ENCODE measurements at regions not wholly inside any gene's neighbourhood (a gene's known extent, or its start where the extent isn't known, plus 50 kb on each side); places are given as distances from the start of the nearest gene placed in this dataset.

GRCh38 chr16:66277311-66278070, 89.0 kb upstream of the CDH5 start:
- Mint-ChIP-seq H3K4me3 (no peak overlapping the region), H3K4me1 (ENCODE audit: low read depth) (peaks cover 5% of the 10 kb centered on the region), H3K27ac (no peak overlapping the region), H3K9me3 (peaks cover 10% of the 10 kb centered on the region), H3K36me3 (ENCODE audit: low read depth) (no peaks in the 10 kb centered on the region), H3K27me3 (peaks cover 33% of the 10 kb centered on the region)
- no peak for DNase-seq

DNA sequence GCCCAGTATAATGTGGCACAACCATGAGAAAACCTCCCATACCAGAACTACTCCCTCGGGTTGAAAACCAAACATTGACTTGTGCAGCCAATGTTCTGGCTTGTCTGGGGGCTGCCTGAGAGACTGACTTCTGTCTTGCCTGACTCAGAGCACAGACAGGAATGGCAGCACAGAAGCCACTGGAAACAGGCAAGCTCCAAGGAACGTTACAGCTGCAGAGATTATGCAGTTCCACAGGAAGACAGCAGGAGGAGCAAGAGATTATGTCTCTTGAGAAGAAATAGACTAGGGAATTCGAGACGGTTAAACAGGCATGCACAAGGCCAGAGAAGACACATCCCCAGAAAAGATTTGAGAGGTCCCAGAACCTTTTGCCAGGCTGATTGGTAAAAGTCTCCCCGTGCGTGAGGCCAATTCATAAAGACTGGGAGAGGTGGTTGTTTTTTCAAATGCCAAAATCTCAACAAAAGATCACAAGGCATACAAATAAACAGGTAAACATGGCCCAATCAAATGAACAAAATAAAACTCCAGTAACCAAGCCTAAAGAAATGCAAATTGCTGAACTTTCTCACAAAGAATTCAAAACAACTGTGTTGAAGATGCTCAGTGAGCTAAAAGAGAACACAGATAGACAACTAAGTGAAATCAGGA, 90.6 kb upstream of the CDH5 start:
- Mint-ChIP-seq H3K4me1 (ENCODE audit: low read depth) (peaks cover 5% of the 10 kb centered on the region), H3K9me3 (peaks cover 10% of the 10 kb centered on the region), H3K36me3 (ENCODE audit: low read depth) (no peaks in the 10 kb centered on the region), H3K27me3 (peaks cover 44% of the 10 kb centered on the region), H3K27ac (no peak overlapping the region), H3K4me3 (no peak overlapping the region)
- DNase-seq = no peak

- peaks cover 42% of the 10 kb centered on the region for H3K27me3 Mint-ChIP-seq
- DNase-seq = no peak
- H3K4me1 Mint-ChIP-seq (ENCODE audit: low read depth) = peaks cover 10% of the 10 kb centered on the region
Observed at GRCh38 chr16:66274335-66275110, 92.0 kb upstream of the CDH5 start.

DNA sequence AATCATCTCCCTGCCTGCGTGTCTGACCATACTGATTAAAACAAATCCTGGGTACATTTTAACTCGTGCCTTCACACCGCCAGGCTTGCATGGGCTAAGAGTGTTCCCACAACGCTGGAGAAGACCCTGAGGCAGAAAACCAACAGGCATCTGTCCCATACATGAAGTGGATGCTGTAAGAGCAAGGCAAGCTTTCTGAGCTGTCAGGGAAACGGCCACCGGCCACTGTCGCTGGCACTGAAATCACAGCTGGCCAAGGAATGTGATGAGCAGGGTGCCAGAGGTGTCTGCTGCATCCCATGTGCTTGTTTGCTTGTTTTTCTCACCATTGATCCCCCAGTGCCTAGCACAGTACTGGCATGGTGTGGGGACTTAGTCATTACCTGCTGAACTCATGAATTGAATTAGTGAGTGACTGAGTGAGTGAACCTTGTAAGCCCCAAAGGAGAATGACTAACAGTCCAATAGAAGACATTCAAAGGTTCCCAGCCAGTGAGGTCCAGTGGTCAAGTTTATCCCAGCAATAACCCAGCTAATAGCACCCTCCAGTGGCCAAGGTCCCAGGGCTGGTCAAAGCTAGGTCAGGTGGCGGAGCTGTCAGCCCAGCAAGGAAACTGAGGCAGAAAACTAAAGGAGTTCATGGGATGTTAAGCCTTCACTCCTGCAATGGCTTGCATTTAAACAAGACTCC, 92.7 kb upstream of the CDH5 start:
- no peak overlapping the region for H3K27ac Mint-ChIP-seq
- H3K27me3 Mint-ChIP-seq = peaks cover 42% of the 10 kb centered on the region
- no peak overlapping the region for H3K4me3 Mint-ChIP-seq
- DNase-seq = no peak
- no peaks in the 10 kb centered on the region for H3K36me3 Mint-ChIP-seq (ENCODE audit: low read depth)
- H3K4me1 Mint-ChIP-seq (ENCODE audit: low read depth) = peaks cover 10% of the 10 kb centered on the region
- H3K9me3 Mint-ChIP-seq = no peaks in the 10 kb centered on the region

More at GRCh38 chr16:66274335-66275110, 92.0 kb upstream of the CDH5 start:
- Mint-ChIP-seq H3K27ac (no peak overlapping the region), H3K36me3 (ENCODE audit: low read depth) (no peaks in the 10 kb centered on the region), H3K4me3 (no peak overlapping the region), H3K9me3 (peaks cover 7% of the 10 kb centered on the region)

DNA sequence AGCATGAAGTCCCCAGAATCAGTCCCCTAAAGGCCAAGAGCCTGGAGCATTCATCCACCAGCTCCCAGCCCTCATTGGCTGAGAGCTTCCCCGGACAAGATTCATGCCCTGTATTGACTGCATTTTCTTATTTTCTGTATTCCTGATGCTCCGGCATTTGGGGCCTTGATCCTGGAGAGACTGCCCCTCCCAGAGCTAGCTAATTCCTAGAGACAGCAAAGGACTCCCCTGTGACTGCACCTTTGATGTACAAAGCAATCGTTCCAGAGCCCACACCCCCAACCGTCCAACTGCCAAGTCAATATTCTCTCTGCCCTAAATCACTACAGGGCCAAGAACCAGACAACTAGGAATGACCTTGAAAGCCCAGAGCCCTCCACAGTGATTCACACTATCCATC, 93.4 kb upstream of the CDH5 start:
- peaks cover 44% of the 10 kb centered on the region for H3K27me3 Mint-ChIP-seq
- no peaks in the 10 kb centered on the region for H3K36me3 Mint-ChIP-seq (ENCODE audit: low read depth)
- H3K4me1 Mint-ChIP-seq (ENCODE audit: low read depth) = peaks cover 10% of the 10 kb centered on the region
- no peak overlapping the region for H3K4me3 Mint-ChIP-seq
- no peaks in the 10 kb centered on the region for H3K9me3 Mint-ChIP-seq
- H3K27ac Mint-ChIP-seq = no peak overlapping the region
- DNase-seq = no peak

DNA sequence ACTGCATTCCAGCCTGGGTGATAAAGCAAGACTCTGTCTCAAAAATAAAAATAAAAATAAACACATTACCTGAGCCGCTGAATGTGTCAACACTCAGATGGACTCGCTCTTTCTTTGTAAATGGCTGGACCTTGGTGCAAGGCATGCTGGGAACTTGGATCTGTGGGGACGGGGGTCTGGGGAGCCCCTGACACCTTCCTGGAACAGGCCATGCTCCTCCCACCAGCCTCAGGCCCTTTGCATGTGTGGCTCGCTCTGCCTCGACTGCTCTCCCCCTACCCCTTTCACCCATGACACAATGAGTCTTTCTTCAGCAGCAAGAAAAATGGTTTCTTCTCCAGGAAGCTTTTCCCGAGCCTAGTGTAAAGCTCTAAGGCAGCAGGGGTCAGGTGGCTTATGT, 94.0 kb upstream of the CDH5 start:
- Mint-ChIP-seq H3K36me3 (ENCODE audit: low read depth) (no peaks in the 10 kb centered on the region), H3K9me3 (no peaks in the 10 kb centered on the region), H3K27ac (no peak overlapping the region), H3K4me3 (no peak overlapping the region), H3K4me1 (ENCODE audit: low read depth) (peaks cover 10% of the 10 kb centered on the region), H3K27me3 (peaks cover 50% of the 10 kb centered on the region)
- no peak for DNase-seq

DNA sequence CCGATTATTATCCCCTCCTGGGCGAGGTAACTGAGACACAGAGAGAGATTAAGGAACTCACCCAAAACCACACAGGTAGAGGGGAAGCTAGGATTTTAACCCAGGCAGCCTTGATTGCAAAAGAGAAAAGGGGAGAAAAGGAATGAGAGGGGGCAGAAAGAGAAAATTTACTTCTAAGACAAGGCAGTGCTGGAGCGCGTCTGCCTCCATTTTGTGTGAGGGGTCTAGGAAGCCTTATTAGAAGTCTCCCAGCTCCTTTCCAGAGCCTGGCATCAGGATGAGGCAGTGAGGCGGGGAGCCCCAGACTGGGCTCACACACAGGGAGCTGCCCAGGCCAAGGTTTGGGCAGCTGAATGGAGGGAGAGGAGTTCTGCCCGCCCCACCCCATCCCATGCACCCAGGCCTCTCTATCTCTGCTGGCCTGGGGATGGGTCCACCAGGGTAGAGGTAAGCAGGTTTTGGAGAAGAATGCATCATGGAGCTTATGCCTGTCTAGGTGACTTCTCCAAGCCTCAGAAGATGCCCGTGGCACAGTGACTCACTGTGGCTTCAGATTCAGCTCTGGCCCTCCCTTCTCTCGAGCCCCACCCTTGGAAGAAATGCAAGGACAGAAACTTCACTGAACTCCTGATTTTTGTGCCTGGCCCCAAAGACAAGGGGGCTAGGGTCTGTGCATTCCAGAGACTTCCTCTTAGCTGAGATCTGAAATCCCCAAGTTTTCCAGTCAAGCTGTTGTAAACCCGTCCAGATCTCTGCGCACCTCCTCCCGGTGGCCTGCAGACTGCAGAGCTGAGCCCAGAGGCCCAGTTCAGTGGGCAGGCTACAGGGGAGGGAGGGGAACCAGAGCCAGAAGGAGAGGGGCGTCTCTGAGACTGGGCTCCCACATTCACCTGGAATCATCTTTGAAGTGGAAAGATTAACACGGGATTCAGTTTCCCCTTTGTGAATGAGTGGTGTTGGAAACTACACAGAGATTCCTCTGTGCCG, 95.1 kb upstream of the CDH5 start:
- no peaks in the 10 kb centered on the region for H3K36me3 Mint-ChIP-seq (ENCODE audit: low read depth)
- DNase-seq = no peak
- H3K27me3 Mint-ChIP-seq = peaks cover 60% of the 10 kb centered on the region
- H3K4me3 Mint-ChIP-seq = no peak overlapping the region
- no peak overlapping the region for H3K27ac Mint-ChIP-seq
- peaks cover 14% of the 10 kb centered on the region for H3K4me1 Mint-ChIP-seq (ENCODE audit: low read depth)
- no peaks in the 10 kb centered on the region for H3K9me3 Mint-ChIP-seq

DNA sequence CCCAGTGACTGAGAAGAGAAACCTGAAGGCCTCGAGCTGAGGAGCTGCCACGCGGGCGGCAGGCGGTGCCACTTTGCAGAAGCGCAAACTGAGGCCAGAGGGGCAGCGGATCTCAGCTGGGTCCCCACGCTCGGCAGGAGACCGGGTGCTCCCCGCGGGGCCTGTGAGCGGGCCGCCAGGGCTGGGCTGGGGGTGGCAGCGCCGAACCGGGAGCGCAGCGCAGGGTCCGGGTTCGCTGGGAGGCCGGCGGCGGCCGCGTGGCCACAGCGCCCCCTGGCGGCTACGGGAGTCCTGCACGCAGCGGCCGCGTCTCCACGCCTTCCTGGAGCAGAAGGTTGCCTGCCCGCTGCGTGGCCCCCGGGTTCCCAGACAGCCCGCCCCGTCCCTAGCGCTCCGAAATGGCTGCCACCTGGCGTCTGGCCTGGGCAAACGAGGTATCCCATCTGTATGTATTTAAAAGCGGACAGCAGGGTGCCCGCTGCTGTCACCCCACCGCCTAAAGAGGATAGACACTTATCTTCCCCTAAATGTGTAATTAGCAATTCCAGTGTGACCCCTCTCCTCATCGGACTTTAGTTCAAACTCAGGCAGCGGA, 96.1 kb upstream of the CDH5 start:
- H3K9me3 Mint-ChIP-seq = no peaks in the 10 kb centered on the region
- H3K4me1 Mint-ChIP-seq (ENCODE audit: low read depth) = peaks cover 14% of the 10 kb centered on the region
- peaks cover 63% of the 10 kb centered on the region for H3K27me3 Mint-ChIP-seq
- DNase-seq = peak; percentile 79
- H3K36me3 Mint-ChIP-seq (ENCODE audit: low read depth) = no peaks in the 10 kb centered on the region
- no peak overlapping the region for H3K27ac Mint-ChIP-seq
- no peak overlapping the region for H3K4me3 Mint-ChIP-seq

GRCh38 chr16:66269617-66270332, 96.7 kb upstream of the CDH5 start:
- no peak overlapping the region for H3K27ac Mint-ChIP-seq
- H3K36me3 Mint-ChIP-seq (ENCODE audit: low read depth) = no peaks in the 10 kb centered on the region
- no peaks in the 10 kb centered on the region for H3K9me3 Mint-ChIP-seq
- H3K27me3 Mint-ChIP-seq = peaks cover 70% of the 10 kb centered on the region
- peaks cover 12% of the 10 kb centered on the region for H3K4me1 Mint-ChIP-seq (ENCODE audit: low read depth)
- no peak overlapping the region for H3K4me3 Mint-ChIP-seq
- no peak for DNase-seq

- no peak overlapping the region for H3K27ac Mint-ChIP-seq
- H3K36me3 Mint-ChIP-seq (ENCODE audit: low read depth) = no peaks in the 10 kb centered on the region
- peaks cover 68% of the 10 kb centered on the region for H3K27me3 Mint-ChIP-seq
- H3K4me3 Mint-ChIP-seq = no peak overlapping the region
- no peak for DNase-seq
- no peaks in the 10 kb centered on the region for H3K9me3 Mint-ChIP-seq
- H3K4me1 Mint-ChIP-seq (ENCODE audit: low read depth) = peaks cover 9% of the 10 kb centered on the region
Observed at GRCh38 chr16:66267292-66268014, 99.0 kb upstream of the CDH5 start.

DNA sequence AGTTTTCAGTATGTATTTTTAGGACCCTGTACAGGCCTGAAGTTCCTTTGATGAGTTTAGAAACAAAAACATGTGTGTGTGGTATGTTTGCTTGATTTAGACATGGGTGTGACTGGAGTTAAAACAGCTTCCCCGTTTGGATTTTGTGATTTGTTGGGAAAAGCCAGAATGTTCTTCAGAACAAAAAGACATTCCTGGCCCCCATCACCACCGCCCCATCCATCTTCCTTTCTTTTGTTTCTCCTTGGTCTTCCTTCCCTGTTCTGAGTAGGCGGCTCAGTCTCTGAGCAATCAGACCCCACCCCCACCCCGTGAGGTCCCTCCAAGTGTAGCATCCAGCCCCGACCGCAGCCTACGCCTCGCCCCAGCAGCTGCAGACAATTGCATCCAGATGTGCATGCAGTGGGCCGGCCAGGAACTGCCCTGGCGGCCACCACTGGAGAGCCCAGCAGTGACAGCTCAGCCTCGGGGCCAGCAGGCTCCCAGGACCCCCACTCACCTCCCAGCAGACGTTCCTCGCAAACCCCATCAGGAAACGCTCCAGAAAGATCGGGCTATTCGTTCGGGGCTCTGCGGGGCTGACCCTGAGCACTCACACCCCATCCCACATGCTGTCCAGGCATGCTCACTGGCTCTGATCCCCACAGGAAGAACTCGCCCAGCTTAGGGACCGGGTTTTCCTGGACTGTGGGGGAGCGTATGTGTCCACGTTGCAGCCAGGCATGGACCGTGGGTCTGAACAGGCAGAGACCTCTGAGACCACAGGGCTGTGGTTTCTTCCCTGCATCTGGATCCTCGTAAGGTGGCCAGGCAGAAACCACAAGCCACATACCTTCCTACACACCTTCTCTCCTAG, 99.8 kb upstream of the CDH5 start:
- H3K4me3 Mint-ChIP-seq = no peak overlapping the region
- no peak for DNase-seq
- H3K9me3 Mint-ChIP-seq = no peaks in the 10 kb centered on the region
- peaks cover 9% of the 10 kb centered on the region for H3K4me1 Mint-ChIP-seq (ENCODE audit: low read depth)
- peaks cover 61% of the 10 kb centered on the region for H3K27me3 Mint-ChIP-seq
- no peak overlapping the region for H3K27ac Mint-ChIP-seq
- no peaks in the 10 kb centered on the region for H3K36me3 Mint-ChIP-seq (ENCODE audit: low read depth)
